ENCODE measurements at regions not wholly inside any gene's neighbourhood (a gene's known extent, or its start where the extent isn't known, plus 50 kb on each side); places are given as distances from the start of the nearest gene placed in this dataset.

DNA sequence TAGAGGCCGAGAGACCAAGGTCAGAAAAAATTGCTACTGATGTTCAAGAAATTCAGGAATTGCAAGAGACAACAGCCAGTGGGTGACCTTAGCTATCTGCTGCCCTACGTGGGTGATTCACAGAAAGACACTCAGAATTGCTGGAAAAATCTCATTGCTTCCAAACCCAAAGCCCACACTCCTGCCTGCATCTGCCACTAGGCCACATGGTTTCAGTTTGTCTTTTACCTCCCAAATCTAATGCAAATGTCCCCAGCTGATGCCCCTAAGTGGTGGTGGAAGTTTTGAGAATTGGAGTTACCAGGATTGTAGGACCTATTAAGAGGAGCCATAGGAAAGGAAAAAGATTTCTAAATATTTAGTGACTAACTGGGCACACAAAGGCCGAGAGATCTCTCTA, 341.5 kb upstream of the CHRM3 start:
- DNase-seq (ENCODE audit: low read depth): no peak
- TF ChIP-seq, protein P1, sequence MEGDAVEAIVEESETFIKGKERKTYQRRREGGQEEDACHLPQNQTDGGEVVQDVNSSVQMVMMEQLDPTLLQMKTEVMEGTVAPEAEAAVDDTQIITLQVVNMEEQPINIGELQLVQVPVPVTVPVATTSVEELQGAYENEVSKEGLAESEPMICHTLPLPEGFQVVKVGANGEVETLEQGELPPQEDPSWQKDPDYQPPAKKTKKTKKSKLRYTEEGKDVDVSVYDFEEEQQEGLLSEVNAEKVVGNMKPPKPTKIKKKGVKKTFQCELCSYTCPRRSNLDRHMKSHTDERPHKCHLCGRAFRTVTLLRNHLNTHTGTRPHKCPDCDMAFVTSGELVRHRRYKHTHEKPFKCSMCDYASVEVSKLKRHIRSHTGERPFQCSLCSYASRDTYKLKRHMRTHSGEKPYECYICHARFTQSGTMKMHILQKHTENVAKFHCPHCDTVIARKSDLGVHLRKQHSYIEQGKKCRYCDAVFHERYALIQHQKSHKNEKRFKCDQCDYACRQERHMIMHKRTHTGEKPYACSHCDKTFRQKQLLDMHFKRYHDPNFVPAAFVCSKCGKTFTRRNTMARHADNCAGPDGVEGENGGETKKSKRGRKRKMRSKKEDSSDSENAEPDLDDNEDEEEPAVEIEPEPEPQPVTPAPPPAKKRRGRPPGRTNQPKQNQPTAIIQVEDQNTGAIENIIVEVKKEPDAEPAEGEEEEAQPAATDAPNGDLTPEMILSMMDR (IDR thresholded peaks at IDR 0.05; ENCODE audit: low read depth, low read length, missing control alignments): no peak

DNA sequence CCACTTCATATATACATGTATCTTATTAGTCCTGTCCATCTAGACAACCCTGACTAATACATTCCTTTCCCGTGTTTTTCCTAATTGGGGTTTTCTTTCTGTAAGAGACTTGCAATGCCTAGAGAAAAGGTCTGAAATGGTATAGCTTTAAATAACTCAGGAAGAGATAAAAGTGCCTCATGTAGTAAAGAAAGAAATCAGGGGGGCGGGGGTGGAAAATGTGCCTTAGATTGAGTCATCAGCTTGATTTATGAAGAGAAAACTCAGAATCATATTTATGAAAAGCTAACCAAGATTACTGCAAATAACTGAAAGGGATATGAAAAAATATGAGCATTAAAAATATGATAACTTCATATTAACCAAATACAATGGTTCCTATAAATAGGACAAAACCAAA, 345.8 kb upstream of the CHRM3 start:
- no peak overlapping the region for H3K4me3 ChIP-seq (ENCODE audit: low read depth, low read length)
- DNase-seq (ENCODE audit: low read depth): no peak
- TF ChIP-seq, protein P1 (IDR thresholded peaks at IDR 0.05; ENCODE audit: low read depth, low read length, missing control alignments): no peak

More for the DNA sequence above, 341.5 kb upstream of the CHRM3 start:
- H3K4me3 ChIP-seq (ENCODE audit: low read depth, low read length): no peak overlapping the region

DNA sequence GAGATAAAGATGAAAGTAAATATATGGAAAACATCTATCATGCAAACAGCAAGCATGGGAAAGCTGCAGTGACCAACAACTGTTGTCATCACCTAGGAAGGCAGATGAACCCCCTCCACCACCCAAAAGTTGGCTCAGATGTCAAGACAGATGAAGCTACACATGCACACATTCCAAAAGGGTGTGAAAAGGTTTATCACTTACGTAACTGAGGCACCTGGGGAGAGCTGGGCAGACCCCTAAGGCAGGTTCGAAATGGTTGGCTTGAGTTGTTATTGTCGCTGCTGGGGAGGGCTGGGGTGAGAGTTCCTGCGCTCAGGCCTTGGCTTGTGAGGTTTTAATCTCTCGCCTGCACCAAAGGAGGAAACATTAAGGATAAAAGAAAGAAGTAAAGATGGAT, 355.1 kb upstream of the CHRM3 start:
- TF ChIP-seq, protein P1 (IDR thresholded peaks at IDR 0.05; ENCODE audit: low read depth, low read length, missing control alignments): no peak
- DNase-seq (ENCODE audit: low read depth): no peak
- H3K4me3 ChIP-seq (ENCODE audit: low read depth, low read length): no peak overlapping the region

DNA sequence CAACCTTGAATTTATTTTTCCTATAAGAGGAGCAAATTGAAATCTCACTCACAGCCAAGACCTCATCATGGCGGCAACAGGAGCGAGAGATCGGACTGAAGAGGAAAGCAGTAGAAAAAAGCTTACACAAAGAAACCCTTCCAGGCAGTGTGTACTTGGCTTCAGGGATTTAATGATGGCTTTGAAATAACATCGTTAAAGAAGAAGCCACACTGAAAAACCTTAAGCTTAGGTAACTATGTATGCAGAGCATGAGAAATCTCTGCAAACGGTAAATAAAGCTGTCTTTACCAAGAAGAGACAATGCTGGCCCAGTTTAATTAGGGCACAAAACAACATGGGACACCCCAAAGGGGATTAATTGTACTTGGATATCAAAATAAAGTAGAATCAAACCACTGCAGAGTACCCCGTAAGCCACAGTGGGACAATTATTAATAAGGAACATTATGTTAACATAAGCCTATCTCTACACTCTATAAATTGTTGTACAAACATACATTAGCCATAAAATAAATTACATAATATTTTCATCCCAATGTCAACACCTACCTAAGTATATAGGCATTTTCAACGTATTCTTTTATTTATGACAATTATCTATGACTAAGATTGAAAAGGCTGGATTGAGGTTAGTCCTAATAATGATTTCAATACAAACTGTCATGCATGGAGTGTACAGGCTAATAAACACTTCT, 360.2 kb upstream of the CHRM3 start:
- no peak for DNase-seq (ENCODE audit: low read depth)
- no peak overlapping the region for H3K4me3 ChIP-seq (ENCODE audit: low read depth, low read length)
- TF ChIP-seq, protein P1 (IDR thresholded peaks at IDR 0.05; ENCODE audit: low read depth, low read length, missing control alignments): no peak

DNA sequence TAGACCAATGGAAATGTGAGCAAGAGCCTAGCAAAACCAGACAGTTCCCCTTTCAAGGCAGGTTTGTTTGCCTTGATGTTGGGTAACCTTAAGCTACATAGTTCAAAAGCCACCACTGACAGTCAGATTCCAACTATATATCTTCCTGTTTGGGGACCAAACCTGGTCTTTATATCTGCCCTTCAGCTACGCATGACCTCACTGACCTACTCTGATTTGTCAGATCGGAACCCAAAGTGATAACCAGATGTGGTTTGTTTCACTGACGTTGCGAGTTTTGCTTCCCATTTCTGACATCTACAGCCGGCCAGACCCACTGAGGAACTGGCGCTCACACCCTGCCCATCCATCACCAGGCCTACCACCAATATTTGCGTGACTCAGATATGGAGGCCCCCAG, 361.1 kb upstream of the CHRM3 start:
- TF ChIP-seq, protein P1 (IDR thresholded peaks at IDR 0.05; ENCODE audit: low read depth, low read length, missing control alignments): no peak
- no peak for DNase-seq (ENCODE audit: low read depth)
- no peak overlapping the region for H3K4me3 ChIP-seq (ENCODE audit: low read depth, low read length)

DNA sequence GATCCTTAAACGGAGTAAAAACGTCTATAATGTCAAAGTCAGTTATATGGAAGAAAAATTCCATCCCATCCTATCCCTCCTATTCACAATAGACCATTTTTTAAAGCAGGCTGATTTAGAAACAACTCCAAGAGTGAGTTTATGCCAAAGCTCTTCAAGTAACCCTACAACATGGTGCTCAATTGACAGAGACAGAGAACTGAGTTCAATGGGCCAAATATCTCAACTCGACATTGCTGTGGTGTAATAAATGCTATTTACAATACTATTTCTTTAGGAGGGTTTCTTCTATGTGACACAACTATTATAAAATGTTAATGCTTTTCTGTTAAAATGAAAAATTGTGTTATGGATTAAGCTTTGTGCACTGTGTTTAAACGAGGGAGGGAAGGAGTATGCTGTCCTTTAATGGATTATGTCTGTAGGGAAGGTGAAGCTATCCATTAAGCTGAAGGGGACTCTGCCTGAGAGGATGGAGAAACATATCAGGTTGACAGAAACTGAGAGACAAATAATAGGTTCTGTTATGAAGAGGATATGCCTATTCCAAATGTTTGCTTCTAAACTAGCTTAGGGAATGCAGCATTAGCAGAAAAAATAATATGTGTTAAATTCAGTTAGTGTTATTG, 362.5 kb upstream of the CHRM3 start:
- TF ChIP-seq, protein P1 (IDR thresholded peaks at IDR 0.05; ENCODE audit: low read depth, low read length, missing control alignments): no peak
- DNase-seq (ENCODE audit: low read depth): no peak
- no peak overlapping the region for H3K4me3 ChIP-seq (ENCODE audit: low read depth, low read length)

DNA sequence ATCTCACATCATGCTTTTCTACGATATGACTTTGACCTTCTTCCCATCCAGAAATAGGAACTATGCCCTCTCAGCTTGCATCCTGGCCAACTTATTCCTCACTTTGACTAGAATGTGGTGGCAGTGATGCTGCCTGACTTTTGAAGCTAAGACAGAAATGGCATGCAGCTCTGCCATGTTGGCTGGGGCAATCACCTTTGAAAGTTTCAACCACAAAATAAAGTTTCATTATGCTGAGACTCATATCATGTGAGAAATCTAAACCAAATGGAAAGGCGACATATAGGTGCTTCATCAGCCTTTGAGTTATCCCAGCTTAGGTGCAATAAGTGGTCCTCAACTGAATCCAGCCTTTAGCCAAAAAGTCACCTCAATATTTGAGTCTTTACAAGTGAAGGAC, 370.0 kb upstream of the CHRM3 start:
- TF ChIP-seq, protein P1 (IDR thresholded peaks at IDR 0.05; ENCODE audit: low read depth, low read length, missing control alignments): no peak
- no peak for DNase-seq (ENCODE audit: low read depth)
- H3K4me3 ChIP-seq (ENCODE audit: low read depth, low read length): no peak overlapping the region
